Urinary bladder (tissue), 3 donors: ENCODE measurements at regions not wholly inside any gene's neighbourhood (a gene's known extent, or its start where the extent isn't known, plus 50 kb on each side); places are given as distances from the start of the nearest gene placed in this dataset.
"Not testable (repeated sequence)": the region's sequence is repeated elsewhere in the genome, so short reads cannot be mapped to it uniquely, and the experiment has no call there.

ENCODE experiments used
- DNase-seq: peaks from one replicate; pipeline ENCODE4 v3.0.0-alpha.2; 2015; ENCODE audit errors: extremely low spot score
- H3K27ac ChIP-seq: one replicate; pipeline ENCODE4 v1.5.1; 2013; ENCODE audit warnings: low read depth, mild to moderate bottlenecking, moderate library complexity
- H3K36me3 ChIP-seq: one replicate; pipeline ENCODE4 v1.6.1; 2013; ENCODE audit warnings: mild to moderate bottlenecking, moderate library complexity; ENCODE audit not compliant: insufficient read depth
- H3K4me1 ChIP-seq: one replicate; pipeline ENCODE4 v1.6.1; 2013; ENCODE audit warnings: mild to moderate bottlenecking, moderate library complexity; ENCODE audit not compliant: insufficient read depth
- H3K4me3 ChIP-seq: one replicate; pipeline ENCODE4 v1.5.1; 2013; ENCODE audit warnings: low read depth, low read length
- WGBS: extraction: QIAGEN DNeasy Blood & Tissue Kit; methylation state at CpG from one replicate; pipeline ENCODE4 v1.1.7; 2013; 5-methylcytosine and 5-hydroxymethylcytosine counted together
- donor health status: healthy with polysubstance abuse.
- donor health status: healthy.

GRCh38 chr19:21610787-21611186 is 105.4 kb downstream of the ZNF429 start:
- H3K36me3 ChIP-seq = no peaks in the 10 kb centered on the region
- H3K27ac ChIP-seq = no peak overlapping the region
- 83% methylated on average over 1 of the region's 1 CpG for WGBS
- H3K4me1 ChIP-seq = no peaks in the 10 kb centered on the region
- H3K4me3 ChIP-seq = no peak overlapping the region
- DNase-seq = no peak

DNA sequence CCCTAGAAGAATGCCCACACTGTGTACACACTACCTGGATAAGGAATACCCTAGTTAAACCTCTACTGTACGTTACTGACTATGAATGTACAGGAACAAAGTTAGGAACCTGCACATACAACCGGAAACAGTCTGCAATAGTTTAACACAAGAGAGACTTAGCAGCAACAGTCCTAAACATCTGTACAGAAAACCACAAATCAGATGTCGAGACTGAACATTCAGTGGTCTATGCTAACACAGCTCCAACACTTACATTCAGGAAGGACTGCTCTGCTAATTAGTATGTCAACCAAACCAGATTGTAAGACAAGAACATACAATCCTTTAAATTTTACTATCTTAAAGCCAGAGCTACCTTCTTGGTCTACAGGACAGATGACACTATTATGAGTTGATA is 104.9 kb downstream of the ZNF429 start:
- 86% methylated on average over 3 of the region's 3 CpGs for WGBS
- Histone ChIP-seq H3K4me1 (no peaks in the 10 kb centered on the region), H3K4me3 (no peak overlapping the region), H3K36me3 (no peaks in the 10 kb centered on the region), H3K27ac (no peak overlapping the region)
- DNase-seq = no peak

- WGBS = 65% methylated on average over 2 of the region's 2 CpGs
- Histone ChIP-seq H3K36me3 (no peaks in the 10 kb centered on the region), H3K4me3 (no peak overlapping the region), H3K27ac (no peak overlapping the region), H3K4me1 (no peaks in the 10 kb centered on the region)
- no peak for DNase-seq
Measured at GRCh38 chr19:21608571-21608970, 103.2 kb downstream of the ZNF429 start.

DNA sequence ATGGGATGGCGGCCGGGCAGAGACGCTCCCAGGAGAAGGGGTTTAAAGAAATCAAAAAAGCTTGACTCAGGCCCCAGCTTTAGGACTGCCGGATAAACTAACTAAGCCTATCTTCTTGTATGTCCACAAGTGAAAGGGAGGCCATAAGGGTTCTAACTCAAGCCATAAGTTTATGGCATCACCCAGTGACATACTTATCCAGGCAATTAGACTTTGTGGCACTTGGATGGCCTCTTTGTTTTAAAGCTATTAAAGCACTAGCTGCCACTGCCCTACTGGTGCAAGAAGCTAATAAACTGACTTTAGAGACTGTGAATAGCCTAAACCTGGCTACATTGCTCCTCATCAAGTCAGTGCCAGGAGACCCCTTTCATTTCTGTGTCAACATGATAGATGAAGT is 102.0 kb downstream of the ZNF429 start:
- Histone ChIP-seq H3K4me1 (no peaks in the 10 kb centered on the region), H3K36me3 (no peaks in the 10 kb centered on the region), H3K4me3 (no peak overlapping the region), H3K27ac (no peak overlapping the region)
- 50% methylated on average over 4 of the region's 4 CpGs for WGBS
- no peak for DNase-seq

DNA sequence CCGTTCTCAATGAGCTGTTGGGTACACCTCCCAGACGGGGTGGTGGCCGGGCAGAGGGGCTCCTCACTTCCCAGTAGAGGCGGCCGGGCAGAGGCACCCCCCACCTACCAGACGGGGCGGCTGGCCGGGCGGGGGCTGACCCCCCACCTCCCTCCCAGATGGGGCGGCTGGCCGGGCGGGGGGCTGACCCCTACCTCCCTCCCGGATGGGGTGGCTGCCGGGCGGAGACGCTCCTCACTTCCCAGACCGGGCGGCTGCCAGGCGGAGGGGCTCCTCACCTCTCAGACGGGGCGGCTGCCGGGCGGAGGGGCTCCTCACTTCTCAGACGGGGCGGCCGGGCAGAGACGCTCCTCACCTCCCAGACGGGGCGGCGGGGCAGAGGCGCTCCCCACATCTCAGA is 101.6 kb downstream of the ZNF429 start:
- not testable (repeated sequence) for H3K4me1 ChIP-seq, H3K4me3 ChIP-seq, H3K36me3 ChIP-seq, H3K27ac ChIP-seq, DNase-seq
- 83% methylated on average over 25 of the region's 31 CpGs for WGBS

GRCh38 chr19:21606326-21606725 is 100.9 kb downstream of the ZNF429 start:
- DNase-seq, H3K36me3 ChIP-seq, H3K27ac ChIP-seq, H3K4me1 ChIP-seq, H3K4me3 ChIP-seq: not testable (repeated sequence)
- WGBS = 79% methylated on average over 2 of the region's 5 CpGs

DNA sequence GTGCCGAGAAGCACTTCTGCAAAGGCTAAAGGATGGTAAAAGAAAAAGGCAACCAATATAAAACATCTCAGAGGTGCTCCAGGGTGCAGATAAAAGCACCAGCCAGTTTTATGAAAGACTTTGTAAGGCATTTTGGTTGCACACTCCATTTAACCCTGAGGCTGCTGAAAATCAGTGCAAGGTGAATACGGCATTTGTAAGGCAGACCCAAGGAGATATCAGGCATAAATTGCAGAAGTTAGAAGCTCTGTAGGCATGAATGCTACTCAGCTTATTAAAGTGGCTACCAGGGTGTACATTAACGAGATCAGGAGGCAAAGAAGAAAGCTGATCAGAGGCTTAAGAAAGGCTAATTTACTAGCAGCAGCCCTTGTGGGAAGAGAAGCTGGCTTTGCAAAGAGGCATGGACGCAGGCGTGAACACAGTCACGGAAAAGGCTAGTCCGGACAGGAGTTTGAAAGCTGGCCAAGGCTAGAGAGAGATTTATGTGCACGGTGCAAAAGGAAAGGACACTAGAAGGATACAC is 99.6 kb downstream of the ZNF429 start:
- Histone ChIP-seq H3K27ac (no peak overlapping the region), H3K4me3 (peak overlapping the region; percentile 32), H3K36me3 (no peaks in the 10 kb centered on the region), H3K4me1 (no peaks in the 10 kb centered on the region)
- 11% methylated on average over 8 of the region's 8 CpGs for WGBS
- DNase-seq = peak; percentile 64
